GM18498 (cell line): ENCODE measurements at regions not wholly inside any gene's neighbourhood (a gene's known extent, or its start where the extent isn't known, plus 50 kb on each side); places are given as distances from the start of the nearest gene placed in this dataset.

Source experiments
- ATAC-seq: cut with Tn5 transposase; IDR thresholded peaks from one replicate; pipeline ENCODE4 v1.9.1; 2021; ENCODE audit warnings: mild to moderate bottlenecking, moderate library complexity; ENCODE audit not compliant: unreplicated experiment

- ATAC-seq: no peak
Observed at GRCh38 chr7:42987648-42988214, 55.6 kb downstream of the MRPL32 start.

- no peak for ATAC-seq
Observed at GRCh38 chr7:42991024-42991423, 58.8 kb downstream of the MRPL32 start.

GRCh38 chr7:42991913-42992591 lies 59.9 kb downstream of the MRPL32 start:
- ATAC-seq: no peak

GRCh38 chr7:42993038-42993437 lies 60.9 kb downstream of the MRPL32 start:
- no peak for ATAC-seq

GRCh38 chr7:42994096-42994495 lies 61.9 kb downstream of the MRPL32 start:
- ATAC-seq: no peak

GRCh38 chr7:42997611-42998010 lies 65.4 kb downstream of the MRPL32 start:
- ATAC-seq: no peak

GRCh38 chr7:43004082-43004481 lies 71.9 kb downstream of the MRPL32 start:
- ATAC-seq: no peak

GRCh38 chr7:43006008-43006407 lies 73.8 kb downstream of the MRPL32 start:
- no peak for ATAC-seq

- no peak for ATAC-seq
Observed at GRCh38 chr7:43010061-43010460, 77.9 kb downstream of the MRPL32 start.

- ATAC-seq: no peak
Observed at GRCh38 chr7:43011879-43012278, 79.7 kb downstream of the MRPL32 start.

GRCh38 chr7:43014406-43014805 lies 82.2 kb downstream of the MRPL32 start:
- ATAC-seq: no peak

GRCh38 chr7:43015301-43015700 lies 83.1 kb downstream of the MRPL32 start:
- ATAC-seq: no peak

- no peak for ATAC-seq
Observed at GRCh38 chr7:43018446-43018845, 86.3 kb downstream of the MRPL32 start.

GRCh38 chr7:43021431-43021830 lies 89.3 kb downstream of the MRPL32 start:
- no peak for ATAC-seq

- no peak for ATAC-seq
Observed at GRCh38 chr7:43022008-43022407, 89.8 kb downstream of the MRPL32 start.

GRCh38 chr7:43033369-43033768 lies 79.1 kb upstream of the HECW1 start:
- ATAC-seq: no peak

GRCh38 chr7:43034535-43035002 lies 77.9 kb upstream of the HECW1 start:
- no peak for ATAC-seq

GRCh38 chr7:43037531-43037930 lies 74.9 kb upstream of the HECW1 start:
- ATAC-seq: no peak

- no peak for ATAC-seq
Observed at GRCh38 chr7:43038254-43038653, 74.2 kb upstream of the HECW1 start.

- ATAC-seq: no peak
Observed at GRCh38 chr7:43039346-43039745, 73.1 kb upstream of the HECW1 start.

GRCh38 chr7:43040461-43040860 lies 72.0 kb upstream of the HECW1 start:
- ATAC-seq: no peak

- ATAC-seq: no peak
Observed at GRCh38 chr7:43041105-43041504, 71.3 kb upstream of the HECW1 start.

GRCh38 chr7:43041724-43042123 lies 70.7 kb upstream of the HECW1 start:
- no peak for ATAC-seq
